HepG2 (cell line): ENCODE measurements at regions not wholly inside any gene's neighbourhood (a gene's known extent, or its start where the extent isn't known, plus 50 kb on each side); places are given as distances from the start of the nearest gene placed in this dataset.

Source experiments
- ATAC-seq: fragments of 200-7000 bp; cut with Tn5 transposase; 3 replicates; pipeline ENCODE4 v1.9.1; 2020; ENCODE audit warnings: mild to moderate bottlenecking, moderate library complexity
- BruUV-seq: library from RNA; stranded (reverse); fragments of 400-500 nt; replicated peaks from 2 replicates; lab custom pipeline; 2021; lab: Mats Ljungman, UMichigan
- CTCF ChIA-PET: fragments of 300-600 bp; formaldehyde crosslinking; extraction: SDS; loops from one replicate; lab custom pipeline; 2021; ENCODE audit warnings: low total read pairs, inconsistent platforms, low intra/inter-chr PET ratio; lab: Yijun Ruan, JAX
- POLR2A ChIA-PET: fragments of 350-600 bp; sonication (Branson Sonifier 250); formaldehyde crosslinking; loops from one replicate; lab custom pipeline; 2020; ENCODE audit warnings: antibody characterized with exemption, inconsistent platforms; lab: Yijun Ruan, JAX
- DNase-seq: peaks from one replicate; pipeline ENCODE4 v3.0.0-alpha.2; 2015; ENCODE audit warnings: low spot score
- FAIRE-seq: peaks from 3 replicates; lab custom pipeline; 2011; peaks lifted over from hg19 to GRCh38; lab: Jason Lieb, UNC
- H2AFZ ChIP-seq: one replicate; pipeline ENCODE4 v1.6.1; 2011; ENCODE audit warnings: low read length, inconsistent platforms
- H3K27ac ChIP-seq: fragments of 300-600 bp; 3 replicates; pipeline ENCODE4 v1.8.0; 2011; ENCODE audit warnings: mixed run types, mild to moderate bottlenecking, mixed read lengths, low read length, inconsistent platforms; ENCODE audit not compliant: insufficient read depth; ENCODE audit errors: extremely low read length
- H3K27me3 ChIP-seq, 2 experiments: fragments of 200-600 bp in 1 of 2; 2 replicates in 1 of 2; 3 replicates in 1 of 2; pipeline versions ENCODE4 v1.6.0 to v1.8.0; 2011; ENCODE audit warnings: low read length in 2 of 2, mild to moderate bottlenecking in 2 of 2, moderate library complexity in 2 of 2, inconsistent platforms in 1 of 2; ENCODE audit not compliant: insufficient read depth in 2 of 2, control insufficient read depth in 1 of 2
- H3K36me3 ChIP-seq, 2 experiments: fragments of 200-600 bp in 1 of 2; replicated peaks in 1 of 2; 2 replicates in 1 of 2; 3 replicates in 1 of 2; pipeline versions ENCODE4 v1.5.1 to v1.8.0; 2011; ENCODE audit warnings: low read length in 2 of 2, inconsistent platforms in 1 of 2; ENCODE audit not compliant: insufficient read depth in 2 of 2, control insufficient read depth in 1 of 2
- H3K4me1 ChIP-seq: 2 replicates; pipeline ENCODE4 v1.5.1; 2012; ENCODE audit warnings: low read length, inconsistent platforms; ENCODE audit not compliant: insufficient read depth
- H3K4me2 ChIP-seq: 2 replicates; pipeline ENCODE4 v1.6.0; 2011; ENCODE audit warnings: low read depth, low read length, inconsistent platforms
- H3K4me3 ChIP-seq, 3 experiments: fragments of 200-600 bp in 1 of 3; sonication (generic), shearing (Covaris generic) in 1 of 3; replicated peaks in 1 of 3; 2 replicates each; pipeline ENCODE4 v1.5.1; 2011 to 2016; ENCODE audit warnings: low read length in 3 of 3, inconsistent platforms in 2 of 3, low read depth in 2 of 3, mild to moderate bottlenecking in 2 of 3, control low read depth in 1 of 3, mixed read lengths in 1 of 3; ENCODE audit not compliant: insufficient read depth in 1 of 3
- H3K79me2 ChIP-seq: one replicate; pipeline ENCODE4 v1.6.1; 2011; ENCODE audit warnings: low read length, inconsistent platforms; ENCODE audit not compliant: insufficient read depth
- H3K9ac ChIP-seq: 2 replicates; pipeline ENCODE4 v1.6.0; 2011; ENCODE audit warnings: mild to moderate bottlenecking, low read depth, low read length, inconsistent platforms; ENCODE audit not compliant: insufficient read depth
- H3K9me3 ChIP-seq: 2 replicates; pipeline ENCODE4 v1.5.1; 2012; ENCODE audit warnings: mild to moderate bottlenecking, low read length
- H4K20me1 ChIP-seq: 2 replicates; pipeline ENCODE4 v1.6.0; 2011; ENCODE audit warnings: inconsistent platforms, mild to moderate bottlenecking, low read length, moderate library complexity; ENCODE audit not compliant: insufficient read depth
- CC2D1A ChIP-seq: sonication (generic); formaldehyde crosslinking; IDR thresholded peaks from 2 replicates; pipeline ENCODE4 v1.8.1; 2023; ENCODE audit warnings: mild to moderate bottlenecking, missing genetic modification reagents
- HNF4A ChIP-seq: sonication (generic); formaldehyde crosslinking; IDR thresholded peaks from 2 replicates; pipeline ENCODE4 v1.4.0; 2020; ENCODE audit warnings: missing genetic modification reagents
- MAFF ChIP-seq: IDR thresholded peaks from 2 replicates; pipeline ENCODE4 v1.6.1; 2011; ENCODE audit warnings: low read depth, low read length, improper control_type of control experiment
- MAFK ChIP-seq, 2 experiments: IDR thresholded peaks in 1 of 2; conservative IDR thresholded peaks in 1 of 2; 2 replicates each; pipeline ENCODE4 v1.6.1; 2011; ENCODE audit warnings: improper control_type of control experiment in 2 of 2, low read length in 2 of 2
- SRSF4 ChIP-seq: fragments of 200-400 bp; formaldehyde crosslinking; IDR thresholded peaks from one replicate; pipeline ENCODE4 v1.6.1; 2018; ENCODE audit warnings: mild to moderate bottlenecking, low read depth, low read length, moderate library complexity; ENCODE audit not compliant: poor library complexity, severe bottlenecking
- WGBS: methylation state at CpG from one replicate; pipeline ENCODE4 v1.1.6; 2017; ENCODE audit warnings: low lambda C conversion rate; 5-methylcytosine and 5-hydroxymethylcytosine counted together
- in situ Hi-C: cut with HindIII; loops from 2 replicates; pipeline ENCODE4 v1.10.0; 2017; ENCODE audit warnings: low pct_unique_long_range_greater_than_20kb; ENCODE audit not compliant: extremely low pct_ligation_motif_present
- intact Hi-C: fragments of 100-400 bp; cut with micrococcal nuclease; formaldehyde crosslinking; loops from one replicate; pipeline ENCODE4 v1.10.0; 2022; ENCODE audit not compliant: unreplicated experiment

DNA sequence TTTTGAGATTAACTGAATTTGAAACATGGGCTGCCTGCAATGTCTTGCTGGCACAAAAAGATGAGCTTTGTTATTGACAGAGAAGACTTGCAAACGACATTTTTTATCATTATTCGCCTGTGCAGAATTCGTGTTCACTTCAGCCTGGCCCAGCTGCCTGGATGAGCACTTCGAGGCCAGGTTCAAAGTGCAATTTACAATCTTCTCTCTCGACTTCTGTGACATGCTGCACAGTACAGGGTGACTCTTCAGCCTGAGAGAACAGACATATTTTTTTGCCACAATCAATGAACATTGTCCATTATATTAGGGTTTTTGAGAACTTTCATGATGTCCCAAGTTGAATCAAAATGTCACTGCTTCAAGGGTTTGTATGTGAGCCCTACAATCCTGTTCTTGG, 616.5 kb downstream of the SMARCA1 start:
- BruUV-seq, result no TSS peak
- intact Hi-C loops (no loop called here), in situ Hi-C loops (no loop called here)
- no peak for FAIRE-seq
- TF ChIP-seq HNF4A (CRISPR knock-in tag), result peak; percentile 39; the same call in 1 of the 2 replicates
- TF ChIP-seq SRSF4, result no peak
- Histone ChIP-seq H3K27me3 (no peaks in the 10 kb centered on the region), H3K9ac (no peak overlapping the region), H3K27ac (no peak overlapping the region), H3K36me3 (no peaks in the 10 kb centered on the region), H3K4me2 (0 out of 2 replicates have a peak overlapping the region, but pooled peaks have one; percentile 7), H3K79me2 (no peaks in the 10 kb centered on the region), H3K4me1 (peaks cover 13% of the 10 kb centered on the region), H4K20me1 (no peaks in the 10 kb centered on the region), H3K9me3 (no peaks in the 10 kb centered on the region), H3K4me3 (no peak overlapping the region), H2AFZ (no peak overlapping the region)
- WGBS, result 4% methylated on average over 5 of the region's 5 CpGs
- peak; percentile 81 for ATAC-seq
- peak; percentile 1 for DNase-seq
- CTCF ChIA-PET, result no interaction called here
- POLR2A ChIA-PET, result no interaction called here

DNA sequence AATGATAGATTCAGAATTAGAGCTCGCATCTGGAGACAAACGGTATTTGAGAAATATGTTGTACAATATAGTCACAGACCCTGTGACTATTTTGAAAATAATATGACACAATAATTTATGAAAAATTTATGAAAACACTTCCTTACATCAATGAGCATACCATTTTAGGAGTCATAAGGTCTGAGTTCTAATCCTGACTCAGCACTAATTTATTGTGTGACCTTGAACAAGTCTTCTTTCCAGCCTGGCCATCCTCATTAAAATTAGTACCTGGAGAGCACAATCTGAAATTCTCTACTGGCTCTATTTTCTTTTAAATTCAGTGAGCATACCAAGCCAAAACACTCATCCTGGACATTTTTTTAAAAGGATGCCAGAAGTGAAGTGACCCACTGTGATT, 622.3 kb downstream of the SMARCA1 start:
- intact Hi-C loops, result no loop called here

More for the DNA sequence above, 622.3 kb downstream of the SMARCA1 start:
- Histone ChIP-seq H3K36me3 (no peaks in the 10 kb centered on the region), H3K27ac (no peak overlapping the region), H2AFZ (no peak overlapping the region), H3K4me1 (no peaks in the 10 kb centered on the region), H4K20me1 (no peaks in the 10 kb centered on the region), H3K79me2 (no peaks in the 10 kb centered on the region), H3K4me2 (no peak overlapping the region), H3K9ac (no peak overlapping the region), H3K4me3 (no peak overlapping the region), H3K9me3 (no peaks in the 10 kb centered on the region), H3K27me3 (no peaks in the 10 kb centered on the region)
- DNase-seq (no peak), ATAC-seq (no peak), FAIRE-seq (no peak)
- in situ Hi-C loops, result no loop called here
- 100% methylated on average over 2 of the region's 2 CpGs for WGBS
- POLR2A ChIA-PET, result no interaction called here
- BruUV-seq, result no TSS peak
- TF ChIP-seq MAFF (peak; percentile 61), CC2D1A (CRISPR knock-in tag) (no peak), MAFK (conservative IDR thresholded peaks at IDR 0.05 in 1 of 2, IDR thresholded peaks at IDR 0.05 in 1 of 2; ENCODE audit: low read length in 2 of 2) (peak in 1 of 2 experiments; percentile 87; a peak in 3 of 4 replicates)
- CTCF ChIA-PET, result no interaction called here
